H9 (cell line): ENCODE measurements at regions not wholly inside any gene's neighbourhood (a gene's known extent, or its start where the extent isn't known, plus 50 kb on each side); places are given as distances from the start of the nearest gene placed in this dataset.

Source experiments
- DNase-seq: peaks from one replicate; pipeline ENCODE4 v3.0.0-alpha.2; 2017
- H2AFZ ChIP-seq: one replicate; pipeline ENCODE4 v1.6.1; 2013; ENCODE audit warnings: mild to moderate bottlenecking, low read length, control low read depth, moderate library complexity
- H2AK5ac ChIP-seq: 2 replicates; pipeline ENCODE4 v1.6.1; 2013; ENCODE audit warnings: low read length, control low read depth, mixed read lengths; ENCODE audit not compliant: insufficient read length
- H2BK120ac ChIP-seq: one replicate; pipeline ENCODE4 v1.6.1; 2013; ENCODE audit warnings: low read depth, mild to moderate bottlenecking, low read length, control low read depth, inconsistent platforms; ENCODE audit not compliant: poor library complexity, severe bottlenecking
- H2BK12ac ChIP-seq: 2 replicates; pipeline ENCODE4 v1.6.1; 2013; ENCODE audit warnings: low read length, control low read depth, mixed read lengths, low read depth; ENCODE audit not compliant: insufficient read length
- H2BK15ac ChIP-seq: 2 replicates; pipeline ENCODE4 v1.6.1; 2013; ENCODE audit warnings: low read depth, low read length, control low read depth
- H2BK20ac ChIP-seq: one replicate; pipeline ENCODE4 v1.6.1; 2013; ENCODE audit warnings: low read depth, mild to moderate bottlenecking, low read length, control low read depth, inconsistent platforms; ENCODE audit not compliant: poor library complexity, severe bottlenecking
- H2BK5ac ChIP-seq: 2 replicates; pipeline ENCODE4 v1.6.1; 2013; ENCODE audit warnings: low read length, control low read depth, mixed read lengths; ENCODE audit not compliant: insufficient read length
- H3K14ac ChIP-seq: 2 replicates; pipeline ENCODE4 v1.6.1; 2013; ENCODE audit warnings: low read length, control low read depth; ENCODE audit not compliant: insufficient read depth
- H3K18ac ChIP-seq: 2 replicates; pipeline ENCODE4 v1.6.1; 2013; ENCODE audit warnings: low read depth, mild to moderate bottlenecking, mixed read lengths, low read length, control low read depth; ENCODE audit not compliant: insufficient read length
- H3K23ac ChIP-seq: 2 replicates; pipeline ENCODE4 v1.6.1; 2013; ENCODE audit warnings: low read length, control low read depth, mixed read lengths, low read depth; ENCODE audit not compliant: insufficient read length
- H3K23me2 ChIP-seq: 2 replicates; pipeline ENCODE4 v1.6.1; 2013; ENCODE audit warnings: low read depth, mild to moderate bottlenecking, mixed read lengths, low read length, control low read depth; ENCODE audit not compliant: insufficient read length, poor library complexity, severe bottlenecking
- H3K27ac ChIP-seq: 2 replicates; pipeline ENCODE4 v1.5.1; 2013; ENCODE audit warnings: low read length, control low read depth, mixed read lengths, low read depth; ENCODE audit not compliant: insufficient read length
- H3K27me3 ChIP-seq: 2 replicates; pipeline ENCODE4 v1.6.1; 2013; ENCODE audit warnings: low read length, control low read depth, inconsistent platforms; ENCODE audit not compliant: insufficient read depth
- H3K4ac ChIP-seq: 2 replicates; pipeline ENCODE4 v1.6.1; 2013; ENCODE audit warnings: low read depth, mild to moderate bottlenecking, control low read depth, inconsistent platforms, low read length, moderate library complexity
- H3K4me1 ChIP-seq: 2 replicates; pipeline ENCODE4 v1.6.1; 2013; ENCODE audit warnings: low read length, control low read depth, inconsistent platforms; ENCODE audit not compliant: insufficient read depth
- H3K4me2 ChIP-seq: 2 replicates; pipeline ENCODE4 v1.6.1; 2013; ENCODE audit warnings: low read length, control low read depth, mixed read lengths; ENCODE audit not compliant: insufficient read length, insufficient read depth
- H3K56ac ChIP-seq: 2 replicates; pipeline ENCODE4 v1.6.1; 2013; ENCODE audit warnings: low read depth, mild to moderate bottlenecking, mixed read lengths, low read length, control low read depth; ENCODE audit not compliant: insufficient read length
- H3K79me1 ChIP-seq: 2 replicates; pipeline ENCODE4 v1.6.1; 2013; ENCODE audit warnings: low read depth, mild to moderate bottlenecking, moderate library complexity, low read length, control low read depth, inconsistent platforms; ENCODE audit not compliant: insufficient read depth, poor library complexity, severe bottlenecking
- H3K79me2 ChIP-seq: 2 replicates; pipeline ENCODE4 v1.6.1; 2013; ENCODE audit warnings: low read length, control low read depth, inconsistent platforms; ENCODE audit not compliant: insufficient read depth
- H3K9ac ChIP-seq: 2 replicates; pipeline ENCODE4 v1.6.1; 2013; ENCODE audit warnings: low read length, control low read depth, mixed read lengths; ENCODE audit not compliant: insufficient read length; ENCODE audit errors: extremely low read depth
- H3K9me3 ChIP-seq: one replicate; pipeline ENCODE4 v1.6.1; 2013; ENCODE audit warnings: low read depth, low read length, inconsistent platforms; ENCODE audit not compliant: control insufficient read depth
- H3T11ph ChIP-seq: one replicate; pipeline ENCODE4 v1.6.1; 2013; ENCODE audit warnings: mild to moderate bottlenecking, low read length, control low read depth, inconsistent platforms
- H4K20me1 ChIP-seq: one replicate; pipeline ENCODE4 v1.6.1; 2013; ENCODE audit not compliant: control insufficient read depth, insufficient read length, insufficient read depth
- H4K5ac ChIP-seq: 2 replicates; pipeline ENCODE4 v1.6.1; 2013; ENCODE audit warnings: low read depth, mild to moderate bottlenecking, mixed read lengths, low read length, control low read depth; ENCODE audit not compliant: insufficient read length
- H4K8ac ChIP-seq: replicated peaks from 2 replicates; pipeline ENCODE4 v1.6.1; 2013; ENCODE audit warnings: low read length, control low read depth, mixed read lengths, low read depth; ENCODE audit not compliant: insufficient read length
- H4K91ac ChIP-seq: 2 replicates; pipeline ENCODE4 v1.6.1; 2013; ENCODE audit warnings: low read depth, mild to moderate bottlenecking, moderate library complexity, mixed read lengths, low read length, control low read depth; ENCODE audit not compliant: insufficient read length
- H3K27ac Mint-ChIP-seq, 3 experiments: 2 replicates in 2 of 3; 3 replicates in 1 of 3; pipeline ENCODE4 v1.8.0; 2020 to 2021; ENCODE audit warnings: mixed read lengths in 3 of 3, mild to moderate bottlenecking in 1 of 3, moderate library complexity in 1 of 3
- H3K27me3 Mint-ChIP-seq: 2 replicates; pipeline ENCODE4 v1.8.0; 2021; ENCODE audit warnings: low read depth, mild to moderate bottlenecking, moderate library complexity, mixed read lengths
- H3K36me3 Mint-ChIP-seq, 3 experiments: 2 replicates in 2 of 3; 3 replicates in 1 of 3; pipeline ENCODE4 v1.8.0; 2020 to 2021; ENCODE audit warnings: low read depth in 3 of 3, mixed read lengths in 3 of 3; ENCODE audit not compliant: insufficient read depth in 1 of 3
- H3K4me1 Mint-ChIP-seq, 2 experiments: 2 replicates each; pipeline ENCODE4 v1.8.0; 2020; ENCODE audit warnings: mixed read lengths in 2 of 2
- H3K4me3 Mint-ChIP-seq, 2 experiments: 2 replicates in 1 of 2; 3 replicates in 1 of 2; pipeline ENCODE4 v1.8.0; 2020 to 2021; ENCODE audit warnings: mild to moderate bottlenecking in 2 of 2, mixed read lengths in 2 of 2, moderate library complexity in 1 of 2
- H3K9me3 Mint-ChIP-seq, 2 experiments: 2 replicates in 1 of 2; 3 replicates in 1 of 2; pipeline ENCODE4 v1.8.0; 2020; ENCODE audit warnings: mild to moderate bottlenecking in 2 of 2, mixed read lengths in 2 of 2, moderate library complexity in 1 of 2
- TF ChIP-seq, protein P1 (sequence below): fragments of 200-600 bp; sonication (generic); conservative IDR thresholded peaks from 3 replicates; pipeline ENCODE4 v1.8.0; 2021; ENCODE audit warnings: antibody characterized with exemption, mild to moderate bottlenecking

DNA sequence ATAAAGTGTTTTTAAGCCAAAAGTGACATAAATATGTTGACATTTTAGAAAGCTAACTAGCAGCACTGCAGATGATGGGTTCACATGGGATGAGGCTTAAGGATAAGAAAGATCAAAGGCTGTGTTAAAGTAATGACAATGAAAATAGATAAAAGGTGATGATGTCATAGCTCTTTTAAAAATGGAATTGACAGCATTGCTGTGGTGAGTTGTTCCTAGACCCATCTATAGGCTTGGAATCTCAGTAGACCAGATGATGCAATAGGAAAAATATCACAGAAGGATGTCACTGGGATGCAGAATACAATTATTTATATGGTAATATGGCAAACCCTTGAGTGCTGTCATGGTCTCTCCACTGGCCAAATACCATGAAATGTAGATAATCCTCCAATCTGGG is 286.0 kb downstream of the PLA2G4A start:
- no peak overlapping the region for H3K56ac ChIP-seq
- H2BK12ac ChIP-seq: no peak overlapping the region
- no peak overlapping the region for H2AK5ac ChIP-seq
- Mint-ChIP-seq H3K27me3 (no peaks in the 10 kb centered on the region), H3K4me1 (no peaks in the 10 kb centered on the region), H3K36me3 (no peaks in the 10 kb centered on the region), H3K27ac (no peak overlapping the region), H3K4me3 (no peak overlapping the region), H3K9me3 (no peaks in the 10 kb centered on the region)
- no peak overlapping the region for H4K8ac ChIP-seq
- H3K23ac ChIP-seq: no peak overlapping the region
- no peak overlapping the region for H3K14ac ChIP-seq
- H3K4me2 ChIP-seq: no peak overlapping the region
- H3T11ph ChIP-seq: no peak overlapping the region
- H4K5ac ChIP-seq: no peak overlapping the region
- no peak overlapping the region for H2BK20ac ChIP-seq
- H3K4ac ChIP-seq: no peak overlapping the region
- H2BK120ac ChIP-seq: no peak overlapping the region
- no peaks in the 10 kb centered on the region for H3K4me1 ChIP-seq
- no peak overlapping the region for H3K18ac ChIP-seq
- H3K27ac ChIP-seq: no peak overlapping the region
- H2BK5ac ChIP-seq: no peak overlapping the region
- H3K23me2 ChIP-seq: no peaks in the 10 kb centered on the region
- no peaks in the 10 kb centered on the region for H4K20me1 ChIP-seq
- no peak overlapping the region for H4K91ac ChIP-seq
- H3K27me3 ChIP-seq: no peaks in the 10 kb centered on the region
- no peak overlapping the region for H2BK15ac ChIP-seq
- H3K79me1 ChIP-seq: no peaks in the 10 kb centered on the region
- no peak for DNase-seq
- no peak overlapping the region for H3K9ac ChIP-seq
- H3K9me3 ChIP-seq: no peaks in the 10 kb centered on the region
- TF ChIP-seq, protein P1, sequence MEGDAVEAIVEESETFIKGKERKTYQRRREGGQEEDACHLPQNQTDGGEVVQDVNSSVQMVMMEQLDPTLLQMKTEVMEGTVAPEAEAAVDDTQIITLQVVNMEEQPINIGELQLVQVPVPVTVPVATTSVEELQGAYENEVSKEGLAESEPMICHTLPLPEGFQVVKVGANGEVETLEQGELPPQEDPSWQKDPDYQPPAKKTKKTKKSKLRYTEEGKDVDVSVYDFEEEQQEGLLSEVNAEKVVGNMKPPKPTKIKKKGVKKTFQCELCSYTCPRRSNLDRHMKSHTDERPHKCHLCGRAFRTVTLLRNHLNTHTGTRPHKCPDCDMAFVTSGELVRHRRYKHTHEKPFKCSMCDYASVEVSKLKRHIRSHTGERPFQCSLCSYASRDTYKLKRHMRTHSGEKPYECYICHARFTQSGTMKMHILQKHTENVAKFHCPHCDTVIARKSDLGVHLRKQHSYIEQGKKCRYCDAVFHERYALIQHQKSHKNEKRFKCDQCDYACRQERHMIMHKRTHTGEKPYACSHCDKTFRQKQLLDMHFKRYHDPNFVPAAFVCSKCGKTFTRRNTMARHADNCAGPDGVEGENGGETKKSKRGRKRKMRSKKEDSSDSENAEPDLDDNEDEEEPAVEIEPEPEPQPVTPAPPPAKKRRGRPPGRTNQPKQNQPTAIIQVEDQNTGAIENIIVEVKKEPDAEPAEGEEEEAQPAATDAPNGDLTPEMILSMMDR: no peak
- no peak overlapping the region for H2AFZ ChIP-seq
- H3K79me2 ChIP-seq: no peaks in the 10 kb centered on the region
